SU-DHL-6 (cell line): ENCODE measurements at regions not wholly inside any gene's neighbourhood (a gene's known extent, or its start where the extent isn't known, plus 50 kb on each side); places are given as distances from the start of the nearest gene placed in this dataset.

Source experiments
- H2AFZ ChIP-seq: fragments of 200-600 bp; sonication (generic); 2 replicates; pipeline ENCODE4 v1.6.1; 2014; ENCODE audit warnings: low read depth, mild to moderate bottlenecking, moderate library complexity, mixed read lengths, antibody characterized with exemption, low read length; ENCODE audit not compliant: severe bottlenecking
- H3F3A ChIP-seq: fragments of 200-600 bp; shearing (Covaris generic); 2 replicates; pipeline ENCODE4 v1.6.0; 2016; ENCODE audit warnings: antibody characterized with exemption, mild to moderate bottlenecking; ENCODE audit not compliant: insufficient read depth
- H3K27ac ChIP-seq: fragments of 200-600 bp; sonication (generic); 2 replicates; pipeline ENCODE4 v1.5.1; 2016; ENCODE audit warnings: low read depth, mild to moderate bottlenecking, low read length, moderate library complexity, mixed read lengths
- H3K27me3 ChIP-seq: fragments of 200-600 bp; sonication (generic), shearing (Covaris generic); 2 replicates; pipeline ENCODE4 v1.6.0; 2014; ENCODE audit warnings: mild to moderate bottlenecking, low read length
- H3K36me3 ChIP-seq: fragments of 200-600 bp; sonication (generic); 2 replicates; pipeline ENCODE4 v1.6.1; 2014; ENCODE audit warnings: mild to moderate bottlenecking, low read length, mixed read lengths
- H3K4me2 ChIP-seq: fragments of 300-600, 200-600 bp; shearing (Covaris generic), sonication (generic); 2 replicates; pipeline ENCODE4 v1.6.0; 2014; ENCODE audit warnings: low read length, low read depth, mild to moderate bottlenecking; ENCODE audit not compliant: poor library complexity, severe bottlenecking
- H3K4me3 ChIP-seq: fragments of 200-600 bp; sonication (generic); 2 replicates; pipeline ENCODE4 v1.5.1; 2014; ENCODE audit warnings: antibody characterized with exemption, low read length, mild to moderate bottlenecking, mixed read lengths; ENCODE audit not compliant: insufficient read depth, poor library complexity, severe bottlenecking
- H3K79me2 ChIP-seq: fragments of 200-600 bp; sonication (generic); 2 replicates; pipeline ENCODE4 v1.6.1; 2014; ENCODE audit warnings: mild to moderate bottlenecking, low read length, moderate library complexity; ENCODE audit not compliant: insufficient read depth
- H3K9ac ChIP-seq: fragments of 200-600 bp; sonication (generic); 2 replicates; pipeline ENCODE4 v1.7.0; 2014; ENCODE audit warnings: mild to moderate bottlenecking, low read length
- H3K9me2 ChIP-seq: fragments of 200-600 bp; sonication (generic); replicated peaks from 2 replicates; pipeline ENCODE4 v1.6.1; 2014; ENCODE audit warnings: low read length; ENCODE audit not compliant: insufficient read depth
- H3K9me3 ChIP-seq: fragments of 200-600 bp; sonication (generic); 2 replicates; pipeline ENCODE4 v1.6.1; 2014; ENCODE audit warnings: low read length, mixed read lengths; ENCODE audit not compliant: insufficient read depth
- H4K20me1 ChIP-seq: fragments of 200-600 bp; sonication (generic); 2 replicates; pipeline ENCODE4 v1.6.1; 2014; ENCODE audit warnings: low read depth, mild to moderate bottlenecking, antibody characterized with exemption, low read length, moderate library complexity, mixed read lengths
- CTCF ChIP-seq: fragments of 200-600 bp; sonication (generic); IDR thresholded peaks from one replicate; pipeline ENCODE4 v1.5.1; 2017; ENCODE audit warnings: antibody characterized with exemption, mild to moderate bottlenecking, low read length, moderate library complexity; ENCODE audit not compliant: insufficient read depth, poor library complexity, severe bottlenecking
- EZH2phosphoT487 ChIP-seq: fragments of 200-600 bp; sonication (generic), shearing (Covaris generic); conservative IDR thresholded peaks from 2 replicates; pipeline ENCODE4 v1.6.1; 2018; ENCODE audit warnings: mild to moderate bottlenecking, antibody characterized with exemption, low read length, moderate library complexity, mixed read lengths

- H3K27ac ChIP-seq = no peak overlapping the region
- H3K36me3 ChIP-seq = no peaks in the 10 kb centered on the region
- H2AFZ ChIP-seq = no peak overlapping the region
- no peak overlapping the region for H3K4me2 ChIP-seq
- no peaks in the 10 kb centered on the region for H3K79me2 ChIP-seq
- H3K9me2 ChIP-seq = no peaks in the 10 kb centered on the region
- H3K27me3 ChIP-seq = no peaks in the 10 kb centered on the region
- TF ChIP-seq CTCF = no peak
- no peak for TF ChIP-seq EZH2phosphoT487
- no peak overlapping the region for H3K9ac ChIP-seq
- no peaks in the 10 kb centered on the region for H3F3A ChIP-seq
- no peaks in the 10 kb centered on the region for H4K20me1 ChIP-seq
- no peaks in the 10 kb centered on the region for H3K9me3 ChIP-seq
- no peak overlapping the region for H3K4me3 ChIP-seq
Observed at GRCh38 chr3:21042184-21042583, 708.8 kb downstream of the ZNF385D start.

GRCh38 chr3:21041621-21042020 is 709.4 kb downstream of the ZNF385D start:
- H3K9me2 ChIP-seq = no peaks in the 10 kb centered on the region
- no peaks in the 10 kb centered on the region for H3K9me3 ChIP-seq
- no peak overlapping the region for H3K4me3 ChIP-seq
- H3K4me2 ChIP-seq = no peak overlapping the region
- H3K27me3 ChIP-seq = no peaks in the 10 kb centered on the region
- H3K9ac ChIP-seq = no peak overlapping the region
- H2AFZ ChIP-seq = no peak overlapping the region
- no peaks in the 10 kb centered on the region for H4K20me1 ChIP-seq
- no peak overlapping the region for H3K27ac ChIP-seq
- TF ChIP-seq CTCF = no peak
- no peak for TF ChIP-seq EZH2phosphoT487
- H3K79me2 ChIP-seq = no peaks in the 10 kb centered on the region
- no peaks in the 10 kb centered on the region for H3F3A ChIP-seq
- no peaks in the 10 kb centered on the region for H3K36me3 ChIP-seq

GRCh38 chr3:21036888-21037287 is 714.1 kb downstream of the ZNF385D start:
- no peaks in the 10 kb centered on the region for H3K9me2 ChIP-seq
- no peak overlapping the region for H3K9ac ChIP-seq
- no peaks in the 10 kb centered on the region for H3K27me3 ChIP-seq
- H4K20me1 ChIP-seq = no peaks in the 10 kb centered on the region
- H3K4me3 ChIP-seq = no peak overlapping the region
- no peaks in the 10 kb centered on the region for H3K9me3 ChIP-seq
- no peaks in the 10 kb centered on the region for H3K79me2 ChIP-seq
- H3F3A ChIP-seq = no peaks in the 10 kb centered on the region
- H3K4me2 ChIP-seq = no peak overlapping the region
- H3K36me3 ChIP-seq = no peaks in the 10 kb centered on the region
- no peak overlapping the region for H2AFZ ChIP-seq
- no peak overlapping the region for H3K27ac ChIP-seq
- TF ChIP-seq EZH2phosphoT487 (no peak), CTCF (no peak)

- Histone ChIP-seq H3K79me2 (no peaks in the 10 kb centered on the region), H3K4me3 (no peak overlapping the region), H3K9me3 (no peaks in the 10 kb centered on the region), H3K9me2 (no peaks in the 10 kb centered on the region), H2AFZ (no peak overlapping the region), H3K36me3 (no peaks in the 10 kb centered on the region), H3K27me3 (no peaks in the 10 kb centered on the region), H4K20me1 (no peaks in the 10 kb centered on the region), H3F3A (no peaks in the 10 kb centered on the region), H3K9ac (no peak overlapping the region), H3K4me2 (no peak overlapping the region), H3K27ac (no peak overlapping the region)
- TF ChIP-seq CTCF (no peak), EZH2phosphoT487 (no peak)
Observed at GRCh38 chr3:21028412-21028811, 722.6 kb downstream of the ZNF385D start.
